ENCODE measurements at regions not wholly inside any gene's neighbourhood (a gene's known extent, or its start where the extent isn't known, plus 50 kb on each side); places are given as distances from the start of the nearest gene placed in this dataset.

DNA sequence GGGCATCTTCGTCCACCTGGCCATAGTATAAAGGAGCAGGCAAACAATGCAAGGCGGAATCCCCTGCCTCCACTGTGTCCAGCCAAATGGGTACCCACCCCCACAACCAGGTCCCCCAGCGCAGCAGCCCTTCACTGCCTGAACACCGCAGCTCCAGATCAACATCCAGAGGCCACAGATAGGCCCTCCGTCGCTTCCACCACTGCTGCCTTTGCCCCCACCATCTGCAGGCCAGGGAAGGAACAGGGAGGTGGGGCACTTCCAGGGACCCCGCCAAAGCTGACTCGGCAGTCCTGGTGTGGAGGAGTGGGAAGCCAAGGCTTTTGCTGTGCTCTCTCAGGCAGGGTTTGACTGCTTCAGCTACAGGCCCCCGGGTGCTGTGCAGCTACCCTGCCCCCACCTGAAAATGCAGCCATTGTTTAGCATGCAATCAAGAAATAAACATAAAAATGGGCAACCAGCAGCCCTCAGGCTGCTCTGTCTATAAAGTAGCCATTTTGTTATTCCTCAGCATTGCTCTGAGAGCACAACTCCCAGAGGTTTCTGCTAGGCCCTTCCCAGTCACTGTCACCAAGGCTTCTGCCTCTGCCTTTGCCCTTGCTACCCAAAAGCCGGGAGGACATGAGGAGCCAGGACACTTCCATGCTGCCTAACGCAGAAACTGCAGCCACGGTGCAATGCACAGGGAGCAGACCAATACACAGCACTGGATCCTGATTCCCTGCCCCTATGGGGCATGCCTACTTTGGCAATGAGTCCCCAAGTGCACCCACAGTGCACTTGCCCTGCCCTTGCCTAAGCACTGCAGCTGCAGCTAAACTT lies 733.2 kb upstream of the KLHL1 start:
- BruUV-seq (replicated peaks) = no TSS peak
- Histone ChIP-seq H3K9ac (ENCODE audit: low read length) (no peak overlapping the region), H3F3A (ENCODE audit: low read length, unreplicated experiment) (no peaks in the 10 kb centered on the region), H3K79me2 (ENCODE audit: low read length) (no peaks in the 10 kb centered on the region), H3K4me1 (ENCODE audit: insufficient read depth, low read length) (no peaks in the 10 kb centered on the region), H3K27me3 (ENCODE audit: low read length) (no peaks in the 10 kb centered on the region), H3K36me3 (ENCODE audit: low read depth, low read length) (no peaks in the 10 kb centered on the region), H3K4me3 (ENCODE audit: low read length) (no peak overlapping the region), H4K20me1 (ENCODE audit: low read length) (no peaks in the 10 kb centered on the region), H2AFZ (ENCODE audit: low read length) (no peak overlapping the region), H3K4me2 (ENCODE audit: low read length) (no peak overlapping the region), H3K9me3 (ENCODE audit: low read length) (no peaks in the 10 kb centered on the region), H3K27ac (ENCODE audit: low read length) (no peak overlapping the region), H3K9me2 (replicated peaks; ENCODE audit: low read length) (no peaks in the 10 kb centered on the region)
- CTCF ChIA-PET = no interaction called here
- TF ChIP-seq EZH2phosphoT487 (IDR thresholded peaks at IDR 0.05; ENCODE audit: borderline replicate concordance, low read length) (no peak), CTCF (conservative IDR thresholded peaks at IDR 0.05; ENCODE audit: low read depth, low read length) (no peak), EZH2 (IDR thresholded peaks at IDR 0.05; ENCODE audit: low read length, unreplicated experiment) (no peak)
- POLR2A ChIA-PET (ENCODE audit: unreplicated experiment) = no interaction called here
- ATAC-seq (no peak), DNase-seq (no peak)
- intact Hi-C loops (cut with micrococcal nuclease) = no loop called here

- Histone ChIP-seq H3K4me3 (ENCODE audit: low read length) (no peak overlapping the region), H4K20me1 (ENCODE audit: low read length) (no peaks in the 10 kb centered on the region), H3K9ac (ENCODE audit: low read length) (no peak overlapping the region), H3K36me3 (ENCODE audit: low read depth, low read length) (no peaks in the 10 kb centered on the region), H3K9me3 (ENCODE audit: low read length) (no peaks in the 10 kb centered on the region), H3K4me1 (ENCODE audit: insufficient read depth, low read length) (no peaks in the 10 kb centered on the region), H3K79me2 (ENCODE audit: low read length) (no peaks in the 10 kb centered on the region), H3K9me2 (replicated peaks; ENCODE audit: low read length) (no peaks in the 10 kb centered on the region), H3F3A (ENCODE audit: low read length, unreplicated experiment) (no peaks in the 10 kb centered on the region), H3K27me3 (ENCODE audit: low read length) (no peaks in the 10 kb centered on the region), H2AFZ (ENCODE audit: low read length) (no peak overlapping the region), H3K27ac (ENCODE audit: low read length) (no peak overlapping the region), H3K4me2 (ENCODE audit: low read length) (no peak overlapping the region)
- no TSS peak for BruUV-seq (replicated peaks)
- intact Hi-C loops (cut with micrococcal nuclease) = no loop called here
- no peak for DNase-seq
- POLR2A ChIA-PET (ENCODE audit: unreplicated experiment) = no interaction called here
- no peak for ATAC-seq
- CTCF ChIA-PET = no interaction called here
- no peak for TF ChIP-seq EZH2phosphoT487 (IDR thresholded peaks at IDR 0.05; ENCODE audit: borderline replicate concordance, low read length)
- no peak for TF ChIP-seq EZH2 (IDR thresholded peaks at IDR 0.05; ENCODE audit: low read length, unreplicated experiment)
- no peak for TF ChIP-seq CTCF (conservative IDR thresholded peaks at IDR 0.05; ENCODE audit: low read depth, low read length)
These were observed 727.1 kb upstream of the KLHL1 start for GRCh38 chr13:70835371-70835770.

DNA sequence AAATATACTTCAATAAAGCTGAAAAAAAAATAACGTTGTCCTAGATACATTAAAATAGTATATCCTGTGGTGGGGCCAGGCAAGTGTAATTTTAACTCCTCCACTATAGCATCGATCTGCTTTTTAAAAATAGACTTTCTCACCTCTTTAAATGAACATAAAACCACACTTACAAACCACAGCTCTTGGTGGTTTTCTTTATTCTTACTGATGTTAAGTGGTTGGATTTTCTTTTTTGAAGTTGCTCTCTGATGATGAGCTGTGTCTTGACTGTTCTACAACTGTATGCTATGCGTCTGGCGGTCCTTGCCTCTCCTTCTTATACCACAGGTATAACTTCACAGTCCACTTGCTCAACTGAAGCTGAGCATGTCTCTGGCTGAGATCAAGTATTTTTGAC lies 721.5 kb upstream of the KLHL1 start:
- CTCF ChIA-PET = no interaction called here
- no TSS peak for BruUV-seq (replicated peaks)
- Histone ChIP-seq H3K9ac (ENCODE audit: low read length) (no peak overlapping the region), H3F3A (ENCODE audit: low read length, unreplicated experiment) (no peaks in the 10 kb centered on the region), H3K79me2 (ENCODE audit: low read length) (no peaks in the 10 kb centered on the region), H3K4me1 (ENCODE audit: insufficient read depth, low read length) (no peaks in the 10 kb centered on the region), H3K9me2 (replicated peaks; ENCODE audit: low read length) (no peaks in the 10 kb centered on the region), H3K27ac (ENCODE audit: low read length) (no peak overlapping the region), H3K36me3 (ENCODE audit: low read depth, low read length) (no peaks in the 10 kb centered on the region), H3K27me3 (ENCODE audit: low read length) (no peaks in the 10 kb centered on the region), H3K4me3 (ENCODE audit: low read length) (no peak overlapping the region), H3K9me3 (ENCODE audit: low read length) (no peaks in the 10 kb centered on the region), H3K4me2 (ENCODE audit: low read length) (no peak overlapping the region), H2AFZ (ENCODE audit: low read length) (no peak overlapping the region), H4K20me1 (ENCODE audit: low read length) (no peaks in the 10 kb centered on the region)
- ATAC-seq (no peak), DNase-seq (no peak)
- no peak for TF ChIP-seq EZH2 (IDR thresholded peaks at IDR 0.05; ENCODE audit: low read length, unreplicated experiment)
- TF ChIP-seq CTCF (conservative IDR thresholded peaks at IDR 0.05; ENCODE audit: low read depth, low read length) = no peak
- no peak for TF ChIP-seq EZH2phosphoT487 (IDR thresholded peaks at IDR 0.05; ENCODE audit: borderline replicate concordance, low read length)
- intact Hi-C loops (cut with micrococcal nuclease) = no loop called here
- POLR2A ChIA-PET (ENCODE audit: unreplicated experiment) = no interaction called here
